ENCODE measurements at regions not wholly inside any gene's neighbourhood (a gene's known extent, or its start where the extent isn't known, plus 50 kb on each side); places are given as distances from the start of the nearest gene placed in this dataset.
"Not testable (repeated sequence)": the region's sequence is repeated elsewhere in the genome, so short reads cannot be mapped to it uniquely, and the experiment has no call there.

- not testable (repeated sequence) for TF ChIP-seq EZH2 (IDR thresholded peaks at IDR 0.05; ENCODE audit: low read length, unreplicated experiment)
- TF ChIP-seq, protein P1, sequence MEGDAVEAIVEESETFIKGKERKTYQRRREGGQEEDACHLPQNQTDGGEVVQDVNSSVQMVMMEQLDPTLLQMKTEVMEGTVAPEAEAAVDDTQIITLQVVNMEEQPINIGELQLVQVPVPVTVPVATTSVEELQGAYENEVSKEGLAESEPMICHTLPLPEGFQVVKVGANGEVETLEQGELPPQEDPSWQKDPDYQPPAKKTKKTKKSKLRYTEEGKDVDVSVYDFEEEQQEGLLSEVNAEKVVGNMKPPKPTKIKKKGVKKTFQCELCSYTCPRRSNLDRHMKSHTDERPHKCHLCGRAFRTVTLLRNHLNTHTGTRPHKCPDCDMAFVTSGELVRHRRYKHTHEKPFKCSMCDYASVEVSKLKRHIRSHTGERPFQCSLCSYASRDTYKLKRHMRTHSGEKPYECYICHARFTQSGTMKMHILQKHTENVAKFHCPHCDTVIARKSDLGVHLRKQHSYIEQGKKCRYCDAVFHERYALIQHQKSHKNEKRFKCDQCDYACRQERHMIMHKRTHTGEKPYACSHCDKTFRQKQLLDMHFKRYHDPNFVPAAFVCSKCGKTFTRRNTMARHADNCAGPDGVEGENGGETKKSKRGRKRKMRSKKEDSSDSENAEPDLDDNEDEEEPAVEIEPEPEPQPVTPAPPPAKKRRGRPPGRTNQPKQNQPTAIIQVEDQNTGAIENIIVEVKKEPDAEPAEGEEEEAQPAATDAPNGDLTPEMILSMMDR (conservative IDR thresholded peaks at IDR 0.05; ENCODE audit: low read depth, low read length) = not testable (repeated sequence)
Observed at GRCh38 chr18:8914404-8915264, 187.9 kb upstream of the NDUFV2 start.

Measured in PC-3 (cell line).